Type B pancreatic cell (in vitro differentiated cells): ENCODE measurements at regions not wholly inside any gene's neighbourhood (a gene's known extent, or its start where the extent isn't known, plus 50 kb on each side); places are given as distances from the start of the nearest gene placed in this dataset.
A peak's percentile ranks its signal among the peaks of the same experiment; 100 is the strongest.
"Not testable (repeated sequence)": the region's sequence is repeated elsewhere in the genome, so short reads cannot be mapped to it uniquely, and the experiment has no call there.

Experiments
- DNase-seq: peaks from one replicate; pipeline ENCODE4 v3.0.0; 2021; ENCODE audit warnings: mixed read lengths; ENCODE audit not compliant: unreplicated experiment; ENCODE audit errors: extremely low spot score
- H3K27ac Mint-ChIP-seq: 2 replicates; pipeline ENCODE4 v1.8.0; 2021; ENCODE audit warnings: mild to moderate bottlenecking, mixed read lengths
- H3K27me3 Mint-ChIP-seq: 2 replicates; pipeline ENCODE4 v1.8.0; 2021; ENCODE audit warnings: mixed read lengths
- H3K36me3 Mint-ChIP-seq: 2 replicates; pipeline ENCODE4 v1.8.0; 2021; ENCODE audit warnings: mixed read lengths
- H3K4me1 Mint-ChIP-seq: one replicate; pipeline ENCODE4 v1.8.0; 2021; ENCODE audit warnings: mixed read lengths; ENCODE audit not compliant: unreplicated experiment
- H3K4me3 Mint-ChIP-seq: 2 replicates; pipeline ENCODE4 v1.8.0; 2021; ENCODE audit warnings: mild to moderate bottlenecking, mixed read lengths
- H3K9me3 Mint-ChIP-seq: 2 replicates; pipeline ENCODE4 v1.8.0; 2021; ENCODE audit warnings: mixed read lengths
- CTCF ChIP-seq: fragments of 200-600 bp; sonication (generic); conservative IDR thresholded peaks from 2 replicates; pipeline ENCODE4 v1.5.0; 2021; ENCODE audit warnings: antibody characterized with exemption, mild to moderate bottlenecking

- H3K4me3 Mint-ChIP-seq, result no peak overlapping the region
- no peaks in the 10 kb centered on the region for H3K36me3 Mint-ChIP-seq
- no peaks in the 10 kb centered on the region for H3K27me3 Mint-ChIP-seq
- H3K4me1 Mint-ChIP-seq, result peaks cover 18% of the 10 kb centered on the region
- no peak for DNase-seq
- no peak overlapping the region for H3K27ac Mint-ChIP-seq
- TF ChIP-seq CTCF, result no peak
- no peaks in the 10 kb centered on the region for H3K9me3 Mint-ChIP-seq
Measured at GRCh38 chr12:97713270-97713669, 250.7 kb downstream of the RMST start.

- Mint-ChIP-seq H3K36me3 (no peaks in the 10 kb centered on the region), H3K9me3 (no peaks in the 10 kb centered on the region), H3K4me1 (peaks cover 18% of the 10 kb centered on the region), H3K4me3 (no peak overlapping the region), H3K27ac (no peak overlapping the region), H3K27me3 (no peaks in the 10 kb centered on the region)
- DNase-seq, result no peak
- no peak for TF ChIP-seq CTCF
Measured at GRCh38 chr12:97714107-97714563, 251.5 kb downstream of the RMST start.

GRCh38 chr12:97716356-97716755, 253.8 kb downstream of the RMST start:
- peaks cover 18% of the 10 kb centered on the region for H3K4me1 Mint-ChIP-seq
- peak; percentile 64 for TF ChIP-seq CTCF
- H3K27ac Mint-ChIP-seq, result no peak overlapping the region
- no peak overlapping the region for H3K4me3 Mint-ChIP-seq
- DNase-seq, result no peak
- no peaks in the 10 kb centered on the region for H3K27me3 Mint-ChIP-seq
- peaks cover 3% of the 10 kb centered on the region for H3K9me3 Mint-ChIP-seq
- no peaks in the 10 kb centered on the region for H3K36me3 Mint-ChIP-seq

- H3K4me1 Mint-ChIP-seq, H3K27me3 Mint-ChIP-seq, H3K36me3 Mint-ChIP-seq, H3K4me3 Mint-ChIP-seq, H3K27ac Mint-ChIP-seq, H3K9me3 Mint-ChIP-seq, DNase-seq: not testable (repeated sequence)
Measured at GRCh38 chr12:97723801-97724200, 261.2 kb downstream of the RMST start.

- TF ChIP-seq CTCF, result no peak
- Mint-ChIP-seq H3K4me3 (no peak overlapping the region), H3K27me3 (peaks cover 2% of the 10 kb centered on the region), H3K27ac (no peak overlapping the region), H3K36me3 (no peaks in the 10 kb centered on the region), H3K4me1 (no peaks in the 10 kb centered on the region), H3K9me3 (no peaks in the 10 kb centered on the region)
- DNase-seq, result no peak
Measured at GRCh38 chr12:97745406-97746101, 282.9 kb downstream of the RMST start.

- no peak overlapping the region for H3K4me3 Mint-ChIP-seq
- H3K9me3 Mint-ChIP-seq, result peaks cover 5% of the 10 kb centered on the region
- no peak for DNase-seq
- no peak for TF ChIP-seq CTCF
- peaks cover 2% of the 10 kb centered on the region for H3K27me3 Mint-ChIP-seq
- H3K4me1 Mint-ChIP-seq, result no peaks in the 10 kb centered on the region
- H3K36me3 Mint-ChIP-seq, result no peaks in the 10 kb centered on the region
- no peak overlapping the region for H3K27ac Mint-ChIP-seq
Measured at GRCh38 chr12:97748298-97748697, 285.7 kb downstream of the RMST start.
